HEK293T (cell line): ENCODE measurements at regions not wholly inside any gene's neighbourhood (a gene's known extent, or its start where the extent isn't known, plus 50 kb on each side); places are given as distances from the start of the nearest gene placed in this dataset.

Experiments used
- ARNT ChIP-seq: fragments of 450-650 bp; IDR thresholded peaks from 2 replicates; pipeline ENCODE4 v1.6.1; 2017; ENCODE audit warnings: mild to moderate bottlenecking
- BHLHE40 ChIP-seq: fragments of 450-650 bp; IDR thresholded peaks from 2 replicates; pipeline ENCODE4 v1.6.1; 2016; ENCODE audit warnings: mild to moderate bottlenecking, moderate library complexity, borderline replicate concordance
- FOXA1 ChIP-seq: fragments of 450-650 bp; IDR thresholded peaks from 2 replicates; pipeline ENCODE4 v1.6.1; 2016; ENCODE audit warnings: mild to moderate bottlenecking
- FOXK2 ChIP-seq: fragments of 450-650 bp; IDR thresholded peaks from 2 replicates; pipeline ENCODE4 v1.6.1; 2016; ENCODE audit warnings: mild to moderate bottlenecking
- FOXM1 ChIP-seq: fragments of 450-650 bp; IDR thresholded peaks from 2 replicates; pipeline ENCODE4 v1.6.1; 2017; ENCODE audit warnings: mild to moderate bottlenecking, borderline replicate concordance
- HDGF ChIP-seq: fragments of 450-650 bp; IDR thresholded peaks from 2 replicates; pipeline ENCODE4 v1.6.1; 2017; ENCODE audit warnings: antibody characterized with exemption, borderline replicate concordance
- PKNOX1 ChIP-seq: fragments of 450-650 bp; IDR thresholded peaks from 2 replicates; pipeline ENCODE4 v1.6.1; 2016
- SP1 ChIP-seq: fragments of 450-650 bp; IDR thresholded peaks from 2 replicates; pipeline ENCODE4 v1.6.1; 2017
- SUZ12 ChIP-seq: fragments of 450-650 bp; IDR thresholded peaks from 2 replicates; pipeline ENCODE4 v1.6.1; 2016; ENCODE audit warnings: mild to moderate bottlenecking
- TARDBP ChIP-seq: fragments of 450-650 bp; IDR thresholded peaks from 2 replicates; pipeline ENCODE4 v1.6.1; 2016

DNA sequence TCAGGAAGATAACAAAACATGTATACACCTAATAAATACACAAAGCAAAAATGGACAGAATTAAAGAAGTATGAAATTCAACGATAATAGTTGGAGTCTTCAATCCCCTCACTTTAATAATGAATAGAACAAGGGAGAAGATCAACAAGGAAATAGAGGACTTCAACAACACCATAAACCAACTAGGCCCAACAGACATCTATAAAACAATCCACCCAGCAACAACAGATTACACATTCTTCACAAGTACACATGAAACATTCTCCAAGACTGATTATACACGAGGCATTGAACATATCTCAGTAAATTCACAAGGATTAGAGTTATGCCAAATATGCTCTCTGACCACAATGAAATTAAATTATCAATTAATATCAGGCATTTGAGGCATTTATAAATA is 185.5 kb upstream of the NBEA start:
- TF ChIP-seq FOXM1 (no peak), SUZ12 (no peak), FOXA1 (no peak), SP1 (no peak), BHLHE40 (no peak), ARNT (no peak), TARDBP (no peak), FOXK2 (no peak), HDGF (no peak), PKNOX1 (no peak)
